ENCODE measurements at regions not wholly inside any gene's neighbourhood (a gene's known extent, or its start where the extent isn't known, plus 50 kb on each side); places are given as distances from the start of the nearest gene placed in this dataset.

DNA sequence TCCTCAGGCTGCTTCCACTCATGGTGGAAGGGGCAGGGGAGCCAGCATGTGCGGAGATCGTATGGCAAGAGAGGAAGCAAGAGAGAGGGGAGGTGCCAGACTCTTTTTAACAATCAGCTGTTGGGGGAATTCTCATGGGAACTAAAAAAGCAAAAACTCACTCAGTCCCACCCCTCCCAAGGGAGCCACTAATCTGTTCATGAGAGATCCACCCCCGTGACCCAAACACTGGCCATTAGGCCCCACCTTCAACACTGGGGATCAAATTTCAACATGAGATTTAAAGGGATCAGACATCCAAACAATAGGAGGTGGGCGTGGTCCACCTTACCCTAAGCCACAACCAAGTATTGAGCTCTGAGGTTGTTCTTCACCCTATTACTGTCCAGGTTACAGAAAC is 375.1 kb downstream of the GRIN2B start:
- DNase-seq (ENCODE audit: extremely low spot score): no peak
- CTCF ChIA-PET: no interaction called here
- TF ChIP-seq TARDBP (IDR thresholded peaks at IDR 0.05): no peak
- no peak for TF ChIP-seq SUZ12 (IDR thresholded peaks at IDR 0.05)
- TF ChIP-seq ARNT (IDR thresholded peaks at IDR 0.05): no peak
- TF ChIP-seq ZNF384 (IDR thresholded peaks at IDR 0.05): no peak
- TF ChIP-seq CTBP1 (IDR thresholded peaks at IDR 0.05; ENCODE audit: borderline replicate concordance): no peak
- no peak for TF ChIP-seq FOXM1 (IDR thresholded peaks at IDR 0.05; ENCODE audit: borderline replicate concordance)
- no peak for TF ChIP-seq HDGF (IDR thresholded peaks at IDR 0.05; ENCODE audit: borderline replicate concordance)
- TF ChIP-seq NFRKB (IDR thresholded peaks at IDR 0.05): no peak
- no peak for TF ChIP-seq FOXA1 (IDR thresholded peaks at IDR 0.05)
- no peak for TF ChIP-seq BHLHE40 (IDR thresholded peaks at IDR 0.05; ENCODE audit: borderline replicate concordance)
- no peak for TF ChIP-seq SP1 (IDR thresholded peaks at IDR 0.05)
- TF ChIP-seq L3MBTL2 (conservative IDR thresholded peaks at IDR 0.05): no peak
- POLR2A ChIA-PET: no interaction called here

GRCh38 chr12:13603953-13604352 is 377.4 kb downstream of the GRIN2B start:
- no peak for DNase-seq (ENCODE audit: extremely low spot score)
- TF ChIP-seq SUZ12 (IDR thresholded peaks at IDR 0.05): no peak
- no peak for TF ChIP-seq SP1 (IDR thresholded peaks at IDR 0.05)
- TF ChIP-seq ARNT (IDR thresholded peaks at IDR 0.05): no peak
- no peak for TF ChIP-seq CTBP1 (IDR thresholded peaks at IDR 0.05; ENCODE audit: borderline replicate concordance)
- TF ChIP-seq FOXK2 (IDR thresholded peaks at IDR 0.05): no peak
- no peak for TF ChIP-seq HDGF (IDR thresholded peaks at IDR 0.05; ENCODE audit: borderline replicate concordance)
- CTCF ChIA-PET: interaction anchor here (0.6 kb wide), 1 partner anchor 12 kb away, joined by 3 read pairs; no protein-coding TSS in a partner anchor
- POLR2A ChIA-PET: no interaction called here

GRCh38 chr12:13602172-13602571 is 379.2 kb downstream of the GRIN2B start:
- no peak for DNase-seq (ENCODE audit: extremely low spot score)
- TF ChIP-seq L3MBTL2 (conservative IDR thresholded peaks at IDR 0.05) (no peak), BHLHE40 (IDR thresholded peaks at IDR 0.05; ENCODE audit: borderline replicate concordance) (no peak), SP1 (IDR thresholded peaks at IDR 0.05) (no peak), NFRKB (IDR thresholded peaks at IDR 0.05) (no peak), CTBP1 (IDR thresholded peaks at IDR 0.05; ENCODE audit: borderline replicate concordance) (no peak), ZNF384 (IDR thresholded peaks at IDR 0.05) (no peak), TARDBP (IDR thresholded peaks at IDR 0.05) (no peak), ELF4 (IDR thresholded peaks at IDR 0.05) (no peak)
- POLR2A ChIA-PET: no interaction called here
- CTCF ChIA-PET: no interaction called here

GRCh38 chr12:13599176-13599575 is 382.2 kb downstream of the GRIN2B start:
- ChIA-PET CTCF (no interaction called here), POLR2A (no interaction called here)
- TF ChIP-seq NFRKB (IDR thresholded peaks at IDR 0.05) (no peak), SUZ12 (IDR thresholded peaks at IDR 0.05) (no peak), FOXM1 (IDR thresholded peaks at IDR 0.05; ENCODE audit: borderline replicate concordance) (no peak), LEF1 (IDR thresholded peaks at IDR 0.05; ENCODE audit: borderline replicate concordance) (no peak), FOXA1 (IDR thresholded peaks at IDR 0.05) (no peak), ARNT (IDR thresholded peaks at IDR 0.05) (no peak), SP1 (IDR thresholded peaks at IDR 0.05) (no peak)
- DNase-seq (ENCODE audit: extremely low spot score): no peak

GRCh38 chr12:13597837-13598236 is 383.6 kb downstream of the GRIN2B start:
- TF ChIP-seq NFRKB (IDR thresholded peaks at IDR 0.05) (no peak), TARDBP (IDR thresholded peaks at IDR 0.05) (no peak), ARNT (IDR thresholded peaks at IDR 0.05) (no peak), SP1 (IDR thresholded peaks at IDR 0.05) (no peak), LEF1 (IDR thresholded peaks at IDR 0.05; ENCODE audit: borderline replicate concordance) (no peak), FOXK2 (IDR thresholded peaks at IDR 0.05) (no peak), L3MBTL2 (conservative IDR thresholded peaks at IDR 0.05) (no peak), FOXM1 (IDR thresholded peaks at IDR 0.05; ENCODE audit: borderline replicate concordance) (no peak), HDGF (IDR thresholded peaks at IDR 0.05; ENCODE audit: borderline replicate concordance) (no peak), BHLHE40 (IDR thresholded peaks at IDR 0.05; ENCODE audit: borderline replicate concordance) (no peak), CTBP1 (IDR thresholded peaks at IDR 0.05; ENCODE audit: borderline replicate concordance) (no peak), ZNF384 (IDR thresholded peaks at IDR 0.05) (no peak)
- TF ChIP-seq, protein P1, sequence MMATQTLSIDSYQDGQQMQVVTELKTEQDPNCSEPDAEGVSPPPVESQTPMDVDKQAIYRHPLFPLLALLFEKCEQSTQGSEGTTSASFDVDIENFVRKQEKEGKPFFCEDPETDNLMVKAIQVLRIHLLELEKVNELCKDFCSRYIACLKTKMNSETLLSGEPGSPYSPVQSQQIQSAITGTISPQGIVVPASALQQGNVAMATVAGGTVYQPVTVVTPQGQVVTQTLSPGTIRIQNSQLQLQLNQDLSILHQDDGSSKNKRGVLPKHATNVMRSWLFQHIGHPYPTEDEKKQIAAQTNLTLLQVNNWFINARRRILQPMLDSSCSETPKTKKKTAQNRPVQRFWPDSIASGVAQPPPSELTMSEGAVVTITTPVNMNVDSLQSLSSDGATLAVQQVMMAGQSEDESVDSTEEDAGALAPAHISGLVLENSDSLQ (IDR thresholded peaks at IDR 0.05): no peak
- POLR2A ChIA-PET: no interaction called here
- CTCF ChIA-PET: no interaction called here
- no peak for DNase-seq (ENCODE audit: extremely low spot score)

- TF ChIP-seq ZNF384 (IDR thresholded peaks at IDR 0.05) (no peak), SUZ12 (IDR thresholded peaks at IDR 0.05) (no peak), FOXM1 (IDR thresholded peaks at IDR 0.05; ENCODE audit: borderline replicate concordance) (no peak), FOXA1 (IDR thresholded peaks at IDR 0.05) (no peak), TARDBP (IDR thresholded peaks at IDR 0.05) (no peak), FOXK2 (IDR thresholded peaks at IDR 0.05) (no peak), HDGF (IDR thresholded peaks at IDR 0.05; ENCODE audit: borderline replicate concordance) (no peak), ELF4 (IDR thresholded peaks at IDR 0.05) (no peak), CTBP1 (IDR thresholded peaks at IDR 0.05; ENCODE audit: borderline replicate concordance) (no peak), LEF1 (IDR thresholded peaks at IDR 0.05; ENCODE audit: borderline replicate concordance) (no peak), SP1 (IDR thresholded peaks at IDR 0.05) (no peak), BHLHE40 (IDR thresholded peaks at IDR 0.05; ENCODE audit: borderline replicate concordance) (no peak), NFRKB (IDR thresholded peaks at IDR 0.05) (no peak), ARNT (IDR thresholded peaks at IDR 0.05) (no peak), L3MBTL2 (conservative IDR thresholded peaks at IDR 0.05) (no peak)
- TF ChIP-seq, protein P1 (IDR thresholded peaks at IDR 0.05): no peak
- CTCF ChIA-PET: no interaction called here
- POLR2A ChIA-PET: no interaction called here
- DNase-seq (ENCODE audit: extremely low spot score): no peak
These were observed 384.2 kb downstream of the GRIN2B start for GRCh38 chr12:13597166-13597565.

GRCh38 chr12:13596714-13597113 is 384.7 kb downstream of the GRIN2B start:
- ChIA-PET POLR2A (no interaction called here), CTCF (interaction anchor here (1.1 kb wide), 1 partner anchor 30 kb away, joined by 3 read pairs; no protein-coding TSS in a partner anchor)
- DNase-seq (ENCODE audit: extremely low spot score): no peak
- no peak for TF ChIP-seq ARNT (IDR thresholded peaks at IDR 0.05)
- TF ChIP-seq SP1 (IDR thresholded peaks at IDR 0.05): no peak
- TF ChIP-seq FOXK2 (IDR thresholded peaks at IDR 0.05): no peak
- no peak for TF ChIP-seq ZNF384 (IDR thresholded peaks at IDR 0.05)
- TF ChIP-seq FOXA1 (IDR thresholded peaks at IDR 0.05): no peak
- TF ChIP-seq BHLHE40 (IDR thresholded peaks at IDR 0.05; ENCODE audit: borderline replicate concordance): no peak
- no peak for TF ChIP-seq L3MBTL2 (conservative IDR thresholded peaks at IDR 0.05)
- no peak for TF ChIP-seq SUZ12 (IDR thresholded peaks at IDR 0.05)
- TF ChIP-seq CTBP1 (IDR thresholded peaks at IDR 0.05; ENCODE audit: borderline replicate concordance): no peak
- TF ChIP-seq LEF1 (IDR thresholded peaks at IDR 0.05; ENCODE audit: borderline replicate concordance): no peak
- no peak for TF ChIP-seq ELF4 (IDR thresholded peaks at IDR 0.05)
- TF ChIP-seq TARDBP (IDR thresholded peaks at IDR 0.05): no peak
- TF ChIP-seq NFRKB (IDR thresholded peaks at IDR 0.05): no peak
- no peak for TF ChIP-seq HDGF (IDR thresholded peaks at IDR 0.05; ENCODE audit: borderline replicate concordance)
- TF ChIP-seq FOXM1 (IDR thresholded peaks at IDR 0.05; ENCODE audit: borderline replicate concordance): no peak

Measured in HEK293T (cell line).